ENCODE measurements at regions not wholly inside any gene's neighbourhood (a gene's known extent, or its start where the extent isn't known, plus 50 kb on each side); places are given as distances from the start of the nearest gene placed in this dataset.

GRCh38 chr22:22704156-22704946 lies 59.9 kb downstream of the GGTLC2 start:
- no peaks in the 10 kb centered on the region for H3K36me3 ChIP-seq (ENCODE audit: insufficient read depth, low read length)
- no peaks in the 10 kb centered on the region for H3K79me2 ChIP-seq (ENCODE audit: insufficient read depth, low read length)
- no peak overlapping the region for H2AFZ ChIP-seq (ENCODE audit: low read length)
- no peaks in the 10 kb centered on the region for H3K27me3 ChIP-seq (ENCODE audit: insufficient read depth, low read length)
- H4K20me1 ChIP-seq (ENCODE audit: insufficient read depth, low read length) = no peaks in the 10 kb centered on the region
- TF ChIP-seq EZH2 (IDR thresholded peaks at IDR 0.05; ENCODE audit: borderline replicate concordance, low read length) = no peak
- TF ChIP-seq CTCF (IDR thresholded peaks at IDR 0.05; ENCODE audit: low read length) = no peak
- no peak overlapping the region for H3K4me3 ChIP-seq (ENCODE audit: low read depth, low read length, poor library complexity, severe bottlenecking)
- H3K4me1 ChIP-seq (ENCODE audit: insufficient read depth, low read length, severe bottlenecking) = peaks cover 12% of the 10 kb centered on the region
- H3K9ac ChIP-seq (ENCODE audit: low read length) = no peak overlapping the region
- no peaks in the 10 kb centered on the region for H3K9me2 ChIP-seq (ENCODE audit: low read depth, low read length)
- no peaks in the 10 kb centered on the region for H3F3A ChIP-seq (ENCODE audit: insufficient read depth, low read length)
- no peak overlapping the region for H3K27ac ChIP-seq (ENCODE audit: low read depth, low read length, poor library complexity, severe bottlenecking)
- no peaks in the 10 kb centered on the region for H3K9me3 ChIP-seq (ENCODE audit: low read length)
- H3K4me2 ChIP-seq (ENCODE audit: low read length) = no peak overlapping the region

DNA sequence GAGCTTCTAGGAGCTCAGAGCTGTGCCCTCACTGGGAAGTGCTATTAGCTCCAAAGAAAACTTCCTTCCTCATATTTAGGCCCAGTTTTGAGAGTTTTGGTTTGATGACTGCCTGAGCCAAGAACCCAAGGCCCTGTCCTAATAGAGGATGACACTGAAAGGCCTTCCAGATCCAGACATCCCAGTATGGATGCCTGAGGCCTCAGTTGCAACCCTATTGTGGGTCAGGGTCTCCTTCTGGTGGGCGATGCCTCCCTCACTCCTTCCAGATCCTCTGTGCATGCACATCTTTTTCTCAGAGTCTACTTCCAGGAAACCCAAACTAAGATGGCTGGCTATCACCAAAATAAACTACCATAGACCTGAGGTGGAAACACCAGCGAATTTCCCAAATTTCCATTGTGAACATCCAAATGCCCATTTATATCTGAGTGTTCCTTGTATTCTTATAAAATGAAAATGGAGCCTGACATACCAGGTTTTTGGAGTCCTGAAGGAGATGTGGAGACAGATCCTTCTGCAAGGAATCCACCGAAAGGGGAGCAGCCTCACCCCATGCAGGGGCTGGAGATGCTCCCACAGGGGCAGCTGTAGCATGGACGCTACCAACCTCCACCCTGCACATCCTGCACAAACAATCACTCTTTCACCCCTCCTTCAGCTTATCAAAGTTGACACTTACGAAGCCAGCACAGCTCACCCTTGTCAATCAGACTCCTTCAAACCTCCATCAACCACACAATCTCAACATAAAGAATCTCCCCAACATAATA lies 61.1 kb downstream of the GGTLC2 start:
- Histone ChIP-seq H4K20me1 (ENCODE audit: insufficient read depth, low read length) (no peaks in the 10 kb centered on the region), H3K79me2 (ENCODE audit: insufficient read depth, low read length) (no peaks in the 10 kb centered on the region), H3K36me3 (ENCODE audit: insufficient read depth, low read length) (no peaks in the 10 kb centered on the region), H3K9me2 (ENCODE audit: low read depth, low read length) (no peaks in the 10 kb centered on the region), H2AFZ (ENCODE audit: low read length) (no peak overlapping the region), H3F3A (ENCODE audit: insufficient read depth, low read length) (no peaks in the 10 kb centered on the region), H3K9ac (ENCODE audit: low read length) (no peak overlapping the region), H3K4me1 (ENCODE audit: insufficient read depth, low read length, severe bottlenecking) (peaks cover 5% of the 10 kb centered on the region), H3K9me3 (ENCODE audit: low read length) (no peaks in the 10 kb centered on the region), H3K4me3 (ENCODE audit: low read depth, low read length, poor library complexity, severe bottlenecking) (no peak overlapping the region), H3K4me2 (ENCODE audit: low read length) (no peak overlapping the region), H3K27ac (ENCODE audit: low read depth, low read length, poor library complexity, severe bottlenecking) (no peak overlapping the region), H3K27me3 (ENCODE audit: insufficient read depth, low read length) (no peaks in the 10 kb centered on the region)
- TF ChIP-seq CTCF (IDR thresholded peaks at IDR 0.05; ENCODE audit: low read length) = no peak
- no peak for TF ChIP-seq EZH2 (IDR thresholded peaks at IDR 0.05; ENCODE audit: borderline replicate concordance, low read length)

- Histone ChIP-seq H3F3A (ENCODE audit: insufficient read depth, low read length) (no peaks in the 10 kb centered on the region), H3K4me3 (ENCODE audit: low read depth, low read length, poor library complexity, severe bottlenecking) (no peak overlapping the region), H3K9ac (ENCODE audit: low read length) (no peak overlapping the region), H3K9me3 (ENCODE audit: low read length) (no peaks in the 10 kb centered on the region), H3K79me2 (ENCODE audit: insufficient read depth, low read length) (no peaks in the 10 kb centered on the region), H3K27me3 (ENCODE audit: insufficient read depth, low read length) (no peaks in the 10 kb centered on the region), H2AFZ (ENCODE audit: low read length) (no peak overlapping the region), H3K27ac (ENCODE audit: low read depth, low read length, poor library complexity, severe bottlenecking) (no peak overlapping the region), H3K4me2 (ENCODE audit: low read length) (no peak overlapping the region), H3K36me3 (ENCODE audit: insufficient read depth, low read length) (no peaks in the 10 kb centered on the region), H3K9me2 (ENCODE audit: low read depth, low read length) (no peaks in the 10 kb centered on the region), H3K4me1 (ENCODE audit: insufficient read depth, low read length, severe bottlenecking) (peaks cover 5% of the 10 kb centered on the region), H4K20me1 (ENCODE audit: insufficient read depth, low read length) (no peaks in the 10 kb centered on the region)
- TF ChIP-seq EZH2 (IDR thresholded peaks at IDR 0.05; ENCODE audit: borderline replicate concordance, low read length) (no peak), CTCF (IDR thresholded peaks at IDR 0.05; ENCODE audit: low read length) (no peak)
Measured at GRCh38 chr22:22706253-22706915, 62.0 kb downstream of the GGTLC2 start.

Data from OCI-LY1 (cell line).